ENCODE measurements at regions not wholly inside any gene's neighbourhood (a gene's known extent, or its start where the extent isn't known, plus 50 kb on each side); places are given as distances from the start of the nearest gene placed in this dataset.

- H3K4me3 Mint-ChIP-seq (ENCODE audit: unreplicated experiment) = no peak overlapping the region
- no peaks in the 10 kb centered on the region for H3K9me3 Mint-ChIP-seq (ENCODE audit: unreplicated experiment)
- no peaks in the 10 kb centered on the region for H3K36me3 Mint-ChIP-seq (ENCODE audit: unreplicated experiment)
Measured at GRCh38 chr1:79694241-79694640, 687.7 kb upstream of the ADGRL4 start.

GRCh38 chr1:79693441-79694114 lies 687.0 kb upstream of the ADGRL4 start:
- DNase-seq (ENCODE audit: extremely low spot score, unreplicated experiment) = no peak
- no peak for TF ChIP-seq CTCF (IDR thresholded peaks at IDR 0.05)
- Mint-ChIP-seq H3K9me3 (ENCODE audit: unreplicated experiment) (no peaks in the 10 kb centered on the region), H3K27me3 (ENCODE audit: unreplicated experiment) (no peaks in the 10 kb centered on the region), H3K4me3 (ENCODE audit: unreplicated experiment) (no peak overlapping the region), H3K27ac (ENCODE audit: unreplicated experiment) (no peak overlapping the region), H3K36me3 (ENCODE audit: unreplicated experiment) (no peaks in the 10 kb centered on the region), H3K4me1 (ENCODE audit: unreplicated experiment) (no peaks in the 10 kb centered on the region)

More at GRCh38 chr1:79694241-79694640, 687.7 kb upstream of the ADGRL4 start:
- Mint-ChIP-seq H3K27me3 (ENCODE audit: unreplicated experiment) (no peaks in the 10 kb centered on the region), H3K27ac (ENCODE audit: unreplicated experiment) (no peak overlapping the region), H3K4me1 (ENCODE audit: unreplicated experiment) (no peaks in the 10 kb centered on the region)
- TF ChIP-seq CTCF (IDR thresholded peaks at IDR 0.05) = no peak
- no peak for DNase-seq (ENCODE audit: extremely low spot score, unreplicated experiment)

- DNase-seq (ENCODE audit: extremely low spot score, unreplicated experiment) = no peak
- Mint-ChIP-seq H3K4me1 (ENCODE audit: unreplicated experiment) (no peaks in the 10 kb centered on the region), H3K4me3 (ENCODE audit: unreplicated experiment) (no peak overlapping the region), H3K36me3 (ENCODE audit: unreplicated experiment) (no peaks in the 10 kb centered on the region), H3K27ac (ENCODE audit: unreplicated experiment) (no peak overlapping the region), H3K9me3 (ENCODE audit: unreplicated experiment) (no peaks in the 10 kb centered on the region), H3K27me3 (ENCODE audit: unreplicated experiment) (no peaks in the 10 kb centered on the region)
- TF ChIP-seq CTCF (IDR thresholded peaks at IDR 0.05) = no peak
Measured at GRCh38 chr1:79692519-79692918, 686.0 kb upstream of the ADGRL4 start.

GRCh38 chr1:79688932-79689331 lies 682.4 kb upstream of the ADGRL4 start:
- no peak for DNase-seq (ENCODE audit: extremely low spot score, unreplicated experiment)
- TF ChIP-seq CTCF (IDR thresholded peaks at IDR 0.05) = no peak
- Mint-ChIP-seq H3K9me3 (ENCODE audit: unreplicated experiment) (peaks cover 9% of the 10 kb centered on the region), H3K36me3 (ENCODE audit: unreplicated experiment) (no peaks in the 10 kb centered on the region), H3K27ac (ENCODE audit: unreplicated experiment) (no peak overlapping the region), H3K4me1 (ENCODE audit: unreplicated experiment) (no peaks in the 10 kb centered on the region), H3K27me3 (ENCODE audit: unreplicated experiment) (no peaks in the 10 kb centered on the region), H3K4me3 (ENCODE audit: unreplicated experiment) (no peak overlapping the region)

GRCh38 chr1:79683420-79683819 lies 676.9 kb upstream of the ADGRL4 start:
- Mint-ChIP-seq H3K9me3 (ENCODE audit: unreplicated experiment) (peaks cover 29% of the 10 kb centered on the region), H3K4me1 (ENCODE audit: unreplicated experiment) (no peaks in the 10 kb centered on the region)

More at GRCh38 chr1:79683420-79683819, 676.9 kb upstream of the ADGRL4 start:
- no peak overlapping the region for H3K4me3 Mint-ChIP-seq (ENCODE audit: unreplicated experiment)
- no peak for DNase-seq (ENCODE audit: extremely low spot score, unreplicated experiment)
- H3K27ac Mint-ChIP-seq (ENCODE audit: unreplicated experiment) = no peak overlapping the region
- no peak for TF ChIP-seq CTCF (IDR thresholded peaks at IDR 0.05)
- no peaks in the 10 kb centered on the region for H3K36me3 Mint-ChIP-seq (ENCODE audit: unreplicated experiment)
- no peaks in the 10 kb centered on the region for H3K27me3 Mint-ChIP-seq (ENCODE audit: unreplicated experiment)
